Glutamatergic neuron (in vitro differentiated cells): ENCODE measurements at regions not wholly inside any gene's neighbourhood (a gene's known extent, or its start where the extent isn't known, plus 50 kb on each side); places are given as distances from the start of the nearest gene placed in this dataset.

Experiments used
- DNase-seq: peaks from one replicate; pipeline ENCODE4 v3.0.0; 2022
- H3K27ac Mint-ChIP-seq: one replicate; pipeline ENCODE4 v1.8.0; 2020; ENCODE audit warnings: mild to moderate bottlenecking, mixed read lengths, inconsistent platforms; ENCODE audit not compliant: unreplicated experiment
- H3K27me3 Mint-ChIP-seq: one replicate; pipeline ENCODE4 v1.8.0; 2020; ENCODE audit warnings: mild to moderate bottlenecking, moderate library complexity, mixed read lengths, inconsistent platforms; ENCODE audit not compliant: unreplicated experiment
- H3K36me3 Mint-ChIP-seq: one replicate; pipeline ENCODE4 v1.8.0; 2020; ENCODE audit warnings: mild to moderate bottlenecking, mixed read lengths, inconsistent platforms; ENCODE audit not compliant: unreplicated experiment
- H3K4me1 Mint-ChIP-seq: one replicate; pipeline ENCODE4 v1.8.0; 2020; ENCODE audit warnings: mild to moderate bottlenecking, low read depth, mixed read lengths, inconsistent platforms; ENCODE audit not compliant: unreplicated experiment
- H3K4me3 Mint-ChIP-seq: one replicate; pipeline ENCODE4 v1.8.0; 2020; ENCODE audit warnings: mild to moderate bottlenecking, mixed read lengths, inconsistent platforms; ENCODE audit not compliant: unreplicated experiment
- H3K9me3 Mint-ChIP-seq: one replicate; pipeline ENCODE4 v1.8.0; 2020; ENCODE audit warnings: mild to moderate bottlenecking, moderate library complexity, mixed read lengths, inconsistent platforms; ENCODE audit not compliant: unreplicated experiment
- TF ChIP-seq, protein P1 (sequence below): fragments of 200-600 bp; sonication (generic); IDR thresholded peaks from one replicate; pipeline ENCODE4 v1.5.0; 2021; ENCODE audit not compliant: partially characterized antibody, unreplicated experiment

- Mint-ChIP-seq H3K27me3 (no peaks in the 10 kb centered on the region), H3K9me3 (no peaks in the 10 kb centered on the region), H3K4me1 (no peaks in the 10 kb centered on the region), H3K4me3 (no peak overlapping the region), H3K27ac (no peak overlapping the region), H3K36me3 (no peaks in the 10 kb centered on the region)
- TF ChIP-seq, protein P1, sequence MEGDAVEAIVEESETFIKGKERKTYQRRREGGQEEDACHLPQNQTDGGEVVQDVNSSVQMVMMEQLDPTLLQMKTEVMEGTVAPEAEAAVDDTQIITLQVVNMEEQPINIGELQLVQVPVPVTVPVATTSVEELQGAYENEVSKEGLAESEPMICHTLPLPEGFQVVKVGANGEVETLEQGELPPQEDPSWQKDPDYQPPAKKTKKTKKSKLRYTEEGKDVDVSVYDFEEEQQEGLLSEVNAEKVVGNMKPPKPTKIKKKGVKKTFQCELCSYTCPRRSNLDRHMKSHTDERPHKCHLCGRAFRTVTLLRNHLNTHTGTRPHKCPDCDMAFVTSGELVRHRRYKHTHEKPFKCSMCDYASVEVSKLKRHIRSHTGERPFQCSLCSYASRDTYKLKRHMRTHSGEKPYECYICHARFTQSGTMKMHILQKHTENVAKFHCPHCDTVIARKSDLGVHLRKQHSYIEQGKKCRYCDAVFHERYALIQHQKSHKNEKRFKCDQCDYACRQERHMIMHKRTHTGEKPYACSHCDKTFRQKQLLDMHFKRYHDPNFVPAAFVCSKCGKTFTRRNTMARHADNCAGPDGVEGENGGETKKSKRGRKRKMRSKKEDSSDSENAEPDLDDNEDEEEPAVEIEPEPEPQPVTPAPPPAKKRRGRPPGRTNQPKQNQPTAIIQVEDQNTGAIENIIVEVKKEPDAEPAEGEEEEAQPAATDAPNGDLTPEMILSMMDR = no peak
- DNase-seq = no peak
These were observed 213.1 kb upstream of the LRIG1 start for GRCh38 chr3:66713921-66714320.

DNA sequence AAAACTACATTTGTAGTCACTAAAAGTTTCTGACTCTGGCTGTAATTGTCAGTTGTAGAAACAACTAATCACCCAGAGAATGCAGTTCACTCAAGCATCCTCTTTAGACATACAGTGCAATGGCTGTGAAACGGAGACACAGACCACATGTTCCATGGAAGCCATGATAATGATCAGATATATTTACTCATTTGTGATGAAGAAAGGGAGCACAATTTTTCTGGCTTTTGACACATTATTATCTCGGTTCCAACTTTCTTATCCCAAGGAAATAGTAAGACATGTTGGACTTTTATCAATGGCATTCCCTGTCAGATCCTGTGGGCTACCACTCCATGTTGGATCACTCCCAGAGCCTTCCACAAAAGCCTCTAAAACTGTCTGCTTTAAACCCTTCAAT is 215.0 kb upstream of the LRIG1 start:
- TF ChIP-seq, protein P1 = no peak
- no peaks in the 10 kb centered on the region for H3K36me3 Mint-ChIP-seq
- no peak overlapping the region for H3K4me3 Mint-ChIP-seq
- peaks cover 2% of the 10 kb centered on the region for H3K27me3 Mint-ChIP-seq
- DNase-seq = no peak
- no peak overlapping the region for H3K27ac Mint-ChIP-seq
- no peaks in the 10 kb centered on the region for H3K4me1 Mint-ChIP-seq
- H3K9me3 Mint-ChIP-seq = no peaks in the 10 kb centered on the region

DNA sequence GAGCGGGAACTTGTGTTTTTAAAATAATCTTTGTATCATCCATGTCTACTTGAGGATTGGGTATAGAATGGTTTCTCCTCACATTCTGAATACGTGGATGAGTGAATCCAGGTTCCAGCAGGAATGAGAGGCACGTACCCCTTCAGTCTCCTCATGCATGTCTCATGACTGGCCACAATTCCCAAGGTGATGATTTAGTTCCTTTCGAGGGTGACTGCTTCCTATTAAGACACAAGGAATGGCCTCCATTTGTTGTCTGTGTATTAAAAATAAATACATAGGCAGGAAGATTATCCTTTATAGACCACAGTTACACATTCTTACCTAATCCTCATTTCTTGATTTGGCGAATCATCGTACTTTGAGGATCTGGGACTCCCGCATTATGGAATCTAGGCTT is 217.0 kb upstream of the LRIG1 start:
- no peak for DNase-seq
- no peaks in the 10 kb centered on the region for H3K4me1 Mint-ChIP-seq
- no peak overlapping the region for H3K27ac Mint-ChIP-seq
- H3K4me3 Mint-ChIP-seq = no peak overlapping the region
- TF ChIP-seq, protein P1 = no peak
- no peaks in the 10 kb centered on the region for H3K36me3 Mint-ChIP-seq
- peaks cover 4% of the 10 kb centered on the region for H3K27me3 Mint-ChIP-seq
- H3K9me3 Mint-ChIP-seq = no peaks in the 10 kb centered on the region

DNA sequence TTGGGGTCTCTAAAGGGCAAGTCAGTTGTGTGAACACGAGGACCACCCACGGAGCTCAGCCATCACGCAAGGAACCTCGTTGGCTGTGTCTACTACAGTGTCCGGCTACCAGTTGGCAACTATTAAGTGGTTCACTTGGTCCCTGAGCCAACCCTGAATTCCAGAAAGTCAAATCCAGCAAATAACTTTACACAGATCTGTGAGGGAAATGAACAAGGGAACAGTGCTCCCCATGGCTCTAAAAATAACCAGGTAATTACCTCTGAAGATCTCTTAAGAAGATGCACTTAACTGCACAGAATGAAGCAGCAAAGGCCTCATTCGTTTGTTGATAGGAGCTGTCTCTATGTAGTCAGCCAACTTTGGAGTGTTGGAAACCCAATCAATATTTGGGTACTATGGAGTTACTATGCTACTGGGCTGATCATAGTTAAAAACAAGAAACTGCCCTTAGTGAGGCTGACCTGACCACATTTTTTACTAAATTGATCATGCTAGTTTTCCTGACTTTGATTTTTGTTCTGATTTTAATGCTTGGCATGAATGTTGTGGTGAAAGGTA is 219.1 kb upstream of the LRIG1 start:
- TF ChIP-seq, protein P1 = no peak
- no peaks in the 10 kb centered on the region for H3K36me3 Mint-ChIP-seq
- H3K4me1 Mint-ChIP-seq = peaks cover 1% of the 10 kb centered on the region

GRCh38 chr3:66720508-66720907 is 219.7 kb upstream of the LRIG1 start:
- peaks cover 1% of the 10 kb centered on the region for H3K4me1 Mint-ChIP-seq
- peaks cover 4% of the 10 kb centered on the region for H3K27me3 Mint-ChIP-seq
- H3K9me3 Mint-ChIP-seq = no peaks in the 10 kb centered on the region
- H3K36me3 Mint-ChIP-seq = no peaks in the 10 kb centered on the region
- no peak for DNase-seq
- TF ChIP-seq, protein P1 = no peak
- H3K4me3 Mint-ChIP-seq = no peak overlapping the region
- H3K27ac Mint-ChIP-seq = no peak overlapping the region

More for the DNA sequence above, 219.1 kb upstream of the LRIG1 start:
- Mint-ChIP-seq H3K27me3 (peaks cover 4% of the 10 kb centered on the region), H3K27ac (no peak overlapping the region), H3K9me3 (no peaks in the 10 kb centered on the region), H3K4me3 (no peak overlapping the region)
- DNase-seq = no peak
